Neural progenitor cell (in vitro differentiated cells): ENCODE measurements at regions not wholly inside any gene's neighbourhood (a gene's known extent, or its start where the extent isn't known, plus 50 kb on each side); places are given as distances from the start of the nearest gene placed in this dataset.

ENCODE experiments used
- EZH2 ChIP-seq: fragments of 200-600 bp; sonication (generic); IDR thresholded peaks from 2 replicates; pipeline ENCODE4 v1.6.1; 2017; ENCODE audit warnings: antibody characterized with exemption, mild to moderate bottlenecking, moderate library complexity
- EZH2phosphoT487 ChIP-seq: fragments of 200-600 bp; sonication (generic); IDR thresholded peaks from 2 replicates; pipeline ENCODE4 v1.6.1; 2017; ENCODE audit warnings: antibody characterized with exemption
- TF ChIP-seq, protein P1 (sequence below): fragments of 200-600 bp; sonication (generic); IDR thresholded peaks from 2 replicates; pipeline ENCODE4 v1.5.1; 2017; ENCODE audit warnings: antibody characterized with exemption, mild to moderate bottlenecking

DNA sequence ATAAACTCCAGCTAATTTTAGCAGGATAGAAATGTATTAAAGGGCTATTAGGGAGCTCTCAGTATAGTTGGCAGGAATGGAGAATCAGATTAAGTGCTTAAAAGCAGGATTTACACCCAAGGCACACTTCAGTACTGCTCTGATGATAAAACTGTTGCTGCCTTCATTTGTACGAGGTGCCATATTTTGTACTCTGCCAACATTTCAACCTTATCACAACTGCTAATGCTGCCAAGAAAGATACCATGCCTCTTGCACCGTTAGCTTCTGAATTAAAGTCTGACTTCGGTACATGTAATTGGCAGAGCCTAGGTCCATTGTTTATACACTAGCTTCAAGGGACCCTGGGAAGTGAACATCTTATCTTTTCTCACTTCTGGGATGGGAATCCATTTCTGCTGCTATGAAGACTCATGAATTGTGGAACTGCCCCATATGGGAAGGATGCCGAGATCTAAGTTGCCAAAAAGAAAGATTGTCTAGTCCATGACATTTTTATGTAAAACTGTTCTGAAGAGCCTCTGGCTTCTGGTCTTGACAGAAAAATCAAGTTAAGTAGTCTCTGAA, 624.0 kb upstream of the IGFBP7 start:
- TF ChIP-seq, protein P1, sequence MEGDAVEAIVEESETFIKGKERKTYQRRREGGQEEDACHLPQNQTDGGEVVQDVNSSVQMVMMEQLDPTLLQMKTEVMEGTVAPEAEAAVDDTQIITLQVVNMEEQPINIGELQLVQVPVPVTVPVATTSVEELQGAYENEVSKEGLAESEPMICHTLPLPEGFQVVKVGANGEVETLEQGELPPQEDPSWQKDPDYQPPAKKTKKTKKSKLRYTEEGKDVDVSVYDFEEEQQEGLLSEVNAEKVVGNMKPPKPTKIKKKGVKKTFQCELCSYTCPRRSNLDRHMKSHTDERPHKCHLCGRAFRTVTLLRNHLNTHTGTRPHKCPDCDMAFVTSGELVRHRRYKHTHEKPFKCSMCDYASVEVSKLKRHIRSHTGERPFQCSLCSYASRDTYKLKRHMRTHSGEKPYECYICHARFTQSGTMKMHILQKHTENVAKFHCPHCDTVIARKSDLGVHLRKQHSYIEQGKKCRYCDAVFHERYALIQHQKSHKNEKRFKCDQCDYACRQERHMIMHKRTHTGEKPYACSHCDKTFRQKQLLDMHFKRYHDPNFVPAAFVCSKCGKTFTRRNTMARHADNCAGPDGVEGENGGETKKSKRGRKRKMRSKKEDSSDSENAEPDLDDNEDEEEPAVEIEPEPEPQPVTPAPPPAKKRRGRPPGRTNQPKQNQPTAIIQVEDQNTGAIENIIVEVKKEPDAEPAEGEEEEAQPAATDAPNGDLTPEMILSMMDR = no peak
- TF ChIP-seq EZH2 = no peak
- no peak for TF ChIP-seq EZH2phosphoT487
